Natural killer cell (primary cell): ENCODE measurements at regions not wholly inside any gene's neighbourhood (a gene's known extent, or its start where the extent isn't known, plus 50 kb on each side); places are given as distances from the start of the nearest gene placed in this dataset.

ENCODE experiments used
- ATAC-seq, 3 donors: fragments of 150-1000 bp in 2 of 3; fragments of 200-7000 bp in 1 of 3; cut with Tn5 transposase; 1 replicate in 1 of 3; 2 replicates in 2 of 3; pipeline ENCODE4 v1.10.0; 2021; ENCODE audit warnings: mild to moderate bottlenecking in 2 of 3, moderate library complexity in 2 of 3
- DNase-seq, 2 donors: peaks; one replicate each; pipeline versions ENCODE4 v3.0.0 to v3.0.0-alpha.2; 2013 to 2021; ENCODE audit warnings: mixed read lengths in 1 of 2
- H3K27ac ChIP-seq: one replicate; pipeline ENCODE4 v1.5.1; 2013; ENCODE audit warnings: mild to moderate bottlenecking, low read length
- H3K27me3 ChIP-seq: one replicate; pipeline ENCODE4 v1.6.1; 2013; ENCODE audit warnings: low read length; ENCODE audit not compliant: control insufficient read depth, insufficient read depth
- H3K36me3 ChIP-seq: one replicate; pipeline ENCODE4 v1.6.1; 2013; ENCODE audit warnings: low read length; ENCODE audit not compliant: control insufficient read depth, insufficient read depth
- H3K4me1 ChIP-seq: one replicate; pipeline ENCODE4 v1.6.1; 2013; ENCODE audit warnings: low read length; ENCODE audit not compliant: control insufficient read depth, insufficient read depth
- H3K4me3 ChIP-seq: one replicate; pipeline ENCODE4 v1.5.1; 2013; ENCODE audit warnings: low read length
- H3K9me3 ChIP-seq: one replicate; pipeline ENCODE4 v1.6.1; 2013; ENCODE audit warnings: low read length; ENCODE audit not compliant: control insufficient read depth, insufficient read depth
- H3K27ac Mint-ChIP-seq, 2 donors: one replicate each; pipeline ENCODE4 v1.8.0; 2022; ENCODE audit warnings: mild to moderate bottlenecking in 2 of 2, mixed read lengths in 2 of 2, moderate library complexity in 1 of 2
- H3K27me3 Mint-ChIP-seq, 2 donors: one replicate each; pipeline ENCODE4 v1.8.0; 2022; ENCODE audit warnings: low read depth in 2 of 2, mixed read lengths in 2 of 2
- H3K36me3 Mint-ChIP-seq: one replicate; pipeline ENCODE4 v1.8.0; 2022; ENCODE audit warnings: mixed read lengths
- H3K4me1 Mint-ChIP-seq, 2 donors: one replicate each; pipeline ENCODE4 v1.8.0; 2022; ENCODE audit warnings: mixed read lengths in 2 of 2
- H3K4me3 Mint-ChIP-seq: one replicate; pipeline ENCODE4 v1.8.0; 2022; ENCODE audit warnings: mild to moderate bottlenecking, moderate library complexity, mixed read lengths
- H3K9me3 Mint-ChIP-seq, 2 donors: one replicate each; pipeline ENCODE4 v1.8.0; 2022; ENCODE audit warnings: mixed read lengths in 2 of 2
- WGBS: methylation state at CpG from one replicate; pipeline ENCODE4 v1.1.7; 2013; ENCODE audit warnings: missing lambda C conversion rate; ENCODE audit not compliant: insufficient coverage; 5-methylcytosine and 5-hydroxymethylcytosine counted together
- intact Hi-C: fragments of 100-400 bp; cut with micrococcal nuclease; formaldehyde crosslinking; loops from one replicate; pipeline ENCODE4 v1.14.2; 2022
- TF ChIP-seq, protein P1 (sequence below): fragments of 200-600 bp; IDR thresholded peaks from one replicate; pipeline ENCODE4 v1.8.0; 2022; ENCODE audit warnings: antibody characterized with exemption

DNA sequence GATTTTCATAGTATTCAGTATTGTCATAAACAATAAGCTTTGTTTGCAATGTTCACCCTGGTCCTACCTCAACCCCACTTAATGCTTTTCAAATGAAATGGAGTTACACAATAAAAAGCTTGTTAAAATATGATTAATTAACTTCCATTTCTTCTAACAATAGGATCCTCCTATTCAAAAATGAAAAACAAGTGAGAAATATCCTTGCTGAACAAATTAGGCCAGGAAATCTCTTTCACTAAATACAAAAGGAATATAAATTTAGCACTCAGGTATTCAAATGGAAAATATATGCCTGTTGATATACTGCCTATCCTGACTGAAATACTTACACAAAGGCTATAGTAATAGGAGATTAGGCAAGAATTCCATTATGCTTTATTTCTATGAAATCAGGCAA is 323.4 kb upstream of the GRM3 start:
- Histone ChIP-seq H3K4me1 (no peaks in the 10 kb centered on the region), H3K36me3 (no peaks in the 10 kb centered on the region), H3K9me3 (no peaks in the 10 kb centered on the region), H3K27ac (no peak overlapping the region), H3K27me3 (no peaks in the 10 kb centered on the region), H3K4me3 (no peak overlapping the region)
- TF ChIP-seq, protein P1, sequence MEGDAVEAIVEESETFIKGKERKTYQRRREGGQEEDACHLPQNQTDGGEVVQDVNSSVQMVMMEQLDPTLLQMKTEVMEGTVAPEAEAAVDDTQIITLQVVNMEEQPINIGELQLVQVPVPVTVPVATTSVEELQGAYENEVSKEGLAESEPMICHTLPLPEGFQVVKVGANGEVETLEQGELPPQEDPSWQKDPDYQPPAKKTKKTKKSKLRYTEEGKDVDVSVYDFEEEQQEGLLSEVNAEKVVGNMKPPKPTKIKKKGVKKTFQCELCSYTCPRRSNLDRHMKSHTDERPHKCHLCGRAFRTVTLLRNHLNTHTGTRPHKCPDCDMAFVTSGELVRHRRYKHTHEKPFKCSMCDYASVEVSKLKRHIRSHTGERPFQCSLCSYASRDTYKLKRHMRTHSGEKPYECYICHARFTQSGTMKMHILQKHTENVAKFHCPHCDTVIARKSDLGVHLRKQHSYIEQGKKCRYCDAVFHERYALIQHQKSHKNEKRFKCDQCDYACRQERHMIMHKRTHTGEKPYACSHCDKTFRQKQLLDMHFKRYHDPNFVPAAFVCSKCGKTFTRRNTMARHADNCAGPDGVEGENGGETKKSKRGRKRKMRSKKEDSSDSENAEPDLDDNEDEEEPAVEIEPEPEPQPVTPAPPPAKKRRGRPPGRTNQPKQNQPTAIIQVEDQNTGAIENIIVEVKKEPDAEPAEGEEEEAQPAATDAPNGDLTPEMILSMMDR: no peak
- no peaks in the 10 kb centered on the region for H3K27me3 Mint-ChIP-seq
- peaks cover 6 to 8% of the 10 kb centered on the region in 2 donors for H3K9me3 Mint-ChIP-seq
- no peaks in the 10 kb centered on the region for H3K4me1 Mint-ChIP-seq
- intact Hi-C loops: no loop called here
- H3K4me3 Mint-ChIP-seq: no peak overlapping the region
- no peak overlapping the region for H3K27ac Mint-ChIP-seq
- peaks cover 5% of the 10 kb centered on the region for H3K36me3 Mint-ChIP-seq
- ATAC-seq (no peak), DNase-seq (no peak)

DNA sequence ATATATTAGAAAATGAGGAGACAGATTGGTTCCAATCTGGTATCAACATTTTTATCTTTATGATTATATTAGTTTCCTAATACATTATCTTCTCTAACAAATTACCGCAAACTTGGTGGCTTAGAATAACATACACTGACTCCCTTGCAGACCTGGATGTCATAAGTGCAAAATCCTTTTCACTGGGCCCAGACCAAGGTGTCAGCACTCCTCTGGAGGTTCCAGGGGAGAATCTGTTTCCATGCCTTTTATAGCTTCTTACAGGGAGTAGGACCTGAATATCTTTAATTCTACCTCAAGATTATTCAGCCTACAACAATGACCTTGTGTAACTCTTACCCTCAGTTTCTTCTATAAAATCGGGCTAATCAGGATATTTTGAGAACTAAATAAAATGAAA is 329.9 kb upstream of the GRM3 start:
- H3K4me3 ChIP-seq: no peak overlapping the region
- H3K27me3 Mint-ChIP-seq: no peaks in the 10 kb centered on the region
- TF ChIP-seq, protein P1: no peak
- ATAC-seq (no peak), DNase-seq (no peak)
- 71% methylated on average over 1 of the region's 2 CpGs for whole genome bisulfite sequencing
- no peaks in the 10 kb centered on the region for H3K36me3 Mint-ChIP-seq
- H3K9me3 ChIP-seq: no peaks in the 10 kb centered on the region
- H3K4me1 Mint-ChIP-seq: no peaks in the 10 kb centered on the region
- H3K27me3 ChIP-seq: no peaks in the 10 kb centered on the region
- H3K9me3 Mint-ChIP-seq: peaks cover 2 to 7% of the 10 kb centered on the region in 2 donors
- H3K4me1 ChIP-seq: no peaks in the 10 kb centered on the region
- no peak overlapping the region for H3K27ac ChIP-seq
- H3K27ac Mint-ChIP-seq: no peak overlapping the region
- H3K36me3 ChIP-seq: no peaks in the 10 kb centered on the region
- no peak overlapping the region for H3K4me3 Mint-ChIP-seq
- intact Hi-C loops: no loop called here

DNA sequence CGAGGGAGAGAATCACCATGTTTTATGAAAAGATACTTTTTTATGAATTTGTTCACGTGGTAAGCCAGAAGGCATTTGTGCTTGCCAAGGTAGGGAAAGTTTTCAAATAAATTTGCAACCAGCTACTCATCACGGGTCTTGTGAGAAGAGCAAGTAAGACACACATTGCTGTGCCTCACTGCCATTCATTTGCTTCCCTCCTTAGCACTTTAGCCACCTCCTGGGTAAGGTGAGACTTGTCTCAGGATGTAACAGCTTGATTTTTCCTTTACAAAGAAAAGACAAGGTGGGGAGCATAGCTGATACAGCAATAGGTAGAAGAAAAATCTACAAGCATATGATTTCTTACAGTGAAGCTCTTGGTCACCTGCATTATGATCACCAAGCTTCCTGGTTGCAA is 342.4 kb upstream of the GRM3 start:
- Histone ChIP-seq H3K4me3 (no peak overlapping the region), H3K27ac (no peak overlapping the region), H3K9me3 (peaks cover 3% of the 10 kb centered on the region), H3K4me1 (no peaks in the 10 kb centered on the region), H3K36me3 (no peaks in the 10 kb centered on the region), H3K27me3 (no peaks in the 10 kb centered on the region)
- WGBS: 43% methylated on average over 3 of the region's 3 CpGs
- Mint-ChIP-seq H3K4me3 (no peak overlapping the region), H3K27ac (no peak overlapping the region), H3K4me1 (no peaks in the 10 kb centered on the region), H3K27me3 (no peaks in the 10 kb centered on the region), H3K9me3 (peaks cover 8% of the 10 kb centered on the region in 2 donors), H3K36me3 (no peaks in the 10 kb centered on the region)
- intact Hi-C loops: no loop called here
- DNase-seq (no peak), ATAC-seq (no peak)
- TF ChIP-seq, protein P1: no peak

DNA sequence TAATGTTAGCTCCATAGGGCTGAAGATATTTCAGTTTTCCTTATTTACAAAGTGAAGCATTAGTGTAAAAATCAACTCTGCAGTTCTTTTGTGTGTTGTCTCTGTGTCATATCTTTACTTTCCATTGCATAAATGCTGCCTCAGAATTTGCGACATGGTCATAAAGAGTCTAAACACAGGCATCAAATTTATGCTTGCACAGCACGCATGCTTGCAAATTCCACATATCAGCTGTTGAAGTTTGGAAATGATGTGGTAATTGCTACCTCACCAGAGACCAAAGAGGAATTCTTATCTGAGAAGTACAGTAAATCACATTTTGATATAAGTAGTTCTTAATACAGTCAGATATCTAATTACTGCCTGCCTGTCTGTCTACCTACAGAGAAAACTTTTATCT is 348.2 kb upstream of the GRM3 start:
- H3K27me3 Mint-ChIP-seq: no peaks in the 10 kb centered on the region

More for the DNA sequence above, 348.2 kb upstream of the GRM3 start:
- H3K9me3 Mint-ChIP-seq: peaks cover 3 to 5% of the 10 kb centered on the region in 2 donors
- no peaks in the 10 kb centered on the region for H3K36me3 Mint-ChIP-seq
- ATAC-seq: no peak
- no peak for DNase-seq
- Histone ChIP-seq H3K27me3 (no peaks in the 10 kb centered on the region), H3K27ac (no peak overlapping the region), H3K36me3 (no peaks in the 10 kb centered on the region), H3K4me3 (no peak overlapping the region), H3K9me3 (peaks cover 3% of the 10 kb centered on the region), H3K4me1 (no peaks in the 10 kb centered on the region)
- no peak overlapping the region for H3K4me3 Mint-ChIP-seq
- TF ChIP-seq, protein P1: no peak
- H3K27ac Mint-ChIP-seq: no peak overlapping the region
- no peaks in the 10 kb centered on the region for H3K4me1 Mint-ChIP-seq
- intact Hi-C loops: no loop called here
- WGBS: 96% methylated on average over 2 of the region's 2 CpGs
